Suppressor macrophage treated with lipopolysaccharide for 4 hours (primary cell): ENCODE measurements at regions not wholly inside any gene's neighbourhood (a gene's known extent, or its start where the extent isn't known, plus 50 kb on each side); places are given as distances from the start of the nearest gene placed in this dataset.
A peak's percentile ranks its signal among the peaks of the same experiment; 100 is the strongest.

ENCODE experiments used
- DNase-seq: peaks from one replicate; pipeline ENCODE4 v3.0.0-alpha.2; 2020

- DNase-seq = peak; percentile 31
Observed at GRCh38 chr2:43171789-43172188, 54.6 kb downstream of the ZFP36L2 start.

DNA sequence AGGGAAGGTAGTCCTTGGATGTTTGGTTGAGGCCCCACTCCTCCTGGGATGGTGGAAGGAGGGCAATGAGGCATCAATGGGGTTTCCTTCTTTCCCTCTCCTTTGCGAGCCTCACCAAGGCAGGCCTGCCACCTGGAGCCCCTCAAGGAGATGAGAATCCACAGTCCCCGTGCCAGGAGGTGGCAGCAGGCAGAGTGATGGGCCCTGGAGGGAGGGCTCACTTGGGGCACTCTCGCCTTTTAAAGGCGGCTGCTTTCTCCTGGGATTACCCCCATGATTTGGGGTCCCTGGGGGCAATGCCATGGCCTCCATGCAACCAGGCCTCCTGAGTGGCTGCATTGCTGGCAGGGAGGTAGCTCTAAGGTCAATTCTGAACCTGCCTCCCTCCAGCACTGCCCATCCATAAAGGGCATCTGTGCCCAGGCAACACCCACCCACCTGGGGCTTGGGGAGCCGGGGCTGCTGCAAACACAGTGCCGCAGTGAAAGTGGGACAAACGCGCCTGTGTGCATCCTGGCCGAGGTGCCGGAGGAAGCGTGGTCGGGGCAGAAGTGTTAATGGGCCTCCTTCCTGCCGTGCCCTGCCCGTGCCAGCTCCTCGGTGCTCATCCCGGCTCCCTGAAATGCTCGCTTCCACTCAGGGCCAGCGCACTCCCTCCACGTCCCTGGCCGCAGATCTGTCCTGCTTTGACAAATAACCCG lies 55.9 kb downstream of the ZFP36L2 start:
- no peak for DNase-seq

DNA sequence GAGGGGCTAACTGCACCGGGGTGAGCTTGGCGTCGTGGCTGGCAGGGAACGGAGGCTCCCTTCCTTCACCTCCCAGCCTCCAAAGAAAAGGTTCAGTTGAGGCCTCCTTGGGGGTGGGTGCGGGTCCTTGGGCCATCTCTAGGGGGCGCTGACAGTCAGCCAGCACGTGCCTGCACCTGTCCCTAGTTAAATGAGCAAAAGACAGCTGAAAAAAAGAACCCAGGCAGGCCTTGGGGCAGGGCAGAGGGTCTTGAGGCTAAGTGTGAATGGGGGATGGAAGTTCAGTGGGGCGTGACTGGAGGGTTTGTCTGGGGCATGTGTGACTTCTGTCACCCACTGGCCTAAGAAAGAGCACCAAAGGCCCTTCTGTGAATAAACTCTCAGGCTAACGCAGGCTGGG lies 56.4 kb downstream of the ZFP36L2 start:
- DNase-seq = no peak

- no peak for DNase-seq
Observed at GRCh38 chr2:43169099-43169945, 57.1 kb downstream of the ZFP36L2 start.

- no peak for DNase-seq
Observed at GRCh38 chr2:43168016-43168369, 58.4 kb downstream of the ZFP36L2 start.

DNA sequence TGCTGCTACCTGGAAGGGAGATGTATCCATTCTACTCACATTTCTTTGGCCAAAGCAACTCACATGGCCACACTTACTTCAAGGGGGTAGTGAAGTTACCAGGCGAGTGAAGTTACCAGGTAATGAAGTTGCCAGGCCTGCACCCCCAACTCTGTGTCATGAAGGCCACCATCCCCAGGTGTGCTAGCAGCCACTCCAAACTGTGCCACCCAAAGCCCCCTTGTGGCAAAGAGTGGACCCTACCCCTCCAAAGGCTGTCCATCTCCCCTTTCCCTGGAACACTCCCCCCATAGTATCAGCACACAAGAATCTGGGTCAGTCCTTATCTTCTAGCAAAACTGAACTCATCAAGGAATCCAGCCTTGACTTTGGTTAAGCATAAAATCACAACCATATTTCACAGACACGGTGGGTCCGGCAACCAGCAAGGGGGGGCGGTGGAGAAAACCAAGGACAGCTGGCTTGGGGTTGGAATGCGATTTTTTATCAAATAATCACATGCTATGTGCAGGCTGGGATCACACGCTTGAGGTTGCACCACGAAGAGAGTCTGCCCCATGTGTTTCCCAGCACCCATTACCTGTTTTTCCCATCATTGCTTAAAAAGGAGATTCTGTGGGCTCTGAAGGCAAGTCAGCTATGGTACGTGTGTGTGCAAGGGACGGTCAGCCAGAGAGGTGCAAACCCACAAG lies 60.9 kb downstream of the ZFP36L2 start:
- no peak for DNase-seq

GRCh38 chr2:43164686-43165085 lies 61.7 kb downstream of the ZFP36L2 start:
- no peak for DNase-seq

GRCh38 chr2:43163584-43164270 lies 62.7 kb downstream of the ZFP36L2 start:
- no peak for DNase-seq

GRCh38 chr2:43162511-43162776 lies 64.0 kb downstream of the ZFP36L2 start:
- DNase-seq = no peak

DNA sequence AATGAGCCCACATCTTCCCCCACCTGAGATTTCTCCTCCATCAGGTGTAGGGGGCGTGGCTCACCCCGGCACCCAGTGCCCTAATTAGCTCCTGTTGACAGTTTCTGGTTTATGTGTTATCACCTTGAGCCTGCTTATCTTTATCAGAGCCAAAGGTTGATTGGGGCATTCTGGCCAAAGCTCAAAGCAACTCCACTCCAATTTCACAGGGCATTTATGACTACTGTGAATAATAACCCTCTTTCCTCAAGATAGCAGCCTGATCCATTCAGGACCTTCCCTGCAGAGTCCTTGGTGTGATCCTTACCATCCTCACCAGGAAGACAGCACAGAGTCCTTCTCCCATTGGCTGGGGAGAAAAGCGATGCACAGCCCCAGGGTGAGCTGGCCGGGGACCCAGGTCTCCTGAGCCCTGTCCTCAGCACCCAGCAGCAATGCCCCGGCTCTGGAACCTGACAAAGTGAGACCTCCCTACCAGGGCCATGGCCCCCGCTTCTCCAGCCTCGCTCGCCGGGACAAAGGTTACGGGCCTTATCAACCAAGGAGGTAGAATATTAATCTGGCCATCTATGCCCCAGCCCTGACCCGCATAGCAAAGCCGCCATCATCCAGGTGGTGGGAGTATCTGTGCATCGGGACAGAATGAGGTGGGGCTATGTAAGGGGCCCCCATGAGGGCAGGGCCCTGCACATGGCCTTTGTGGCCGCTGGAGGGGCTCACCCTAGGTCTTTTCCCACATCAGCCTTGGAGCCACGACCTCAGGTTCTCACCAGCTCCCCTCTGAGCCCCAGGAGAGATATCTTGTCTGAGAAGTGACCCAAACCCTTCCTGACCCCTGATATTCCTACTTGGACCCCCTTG lies 64.5 kb downstream of the ZFP36L2 start:
- DNase-seq = no peak

DNA sequence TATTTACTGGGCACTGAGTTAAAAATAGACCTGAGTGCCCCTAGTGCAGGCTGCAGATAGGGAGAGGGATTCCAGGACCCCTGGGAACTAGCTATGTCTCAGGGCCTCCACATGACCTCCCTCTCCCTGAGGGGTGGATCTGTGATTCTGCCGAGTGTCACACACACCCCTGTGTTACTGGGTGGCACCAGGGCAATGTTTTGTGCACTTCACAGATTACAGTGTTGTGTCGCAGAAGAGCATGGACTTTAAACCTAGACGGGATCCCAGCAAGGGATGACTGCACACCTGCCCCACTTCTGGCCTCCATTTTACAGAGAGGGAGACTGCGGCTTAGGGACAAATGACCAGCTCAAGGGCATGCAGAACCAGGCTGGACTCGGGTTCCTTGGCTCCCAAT lies 65.6 kb downstream of the ZFP36L2 start:
- no peak for DNase-seq

- DNase-seq = no peak
Observed at GRCh38 chr2:43159797-43160196, 66.6 kb downstream of the ZFP36L2 start.

DNA sequence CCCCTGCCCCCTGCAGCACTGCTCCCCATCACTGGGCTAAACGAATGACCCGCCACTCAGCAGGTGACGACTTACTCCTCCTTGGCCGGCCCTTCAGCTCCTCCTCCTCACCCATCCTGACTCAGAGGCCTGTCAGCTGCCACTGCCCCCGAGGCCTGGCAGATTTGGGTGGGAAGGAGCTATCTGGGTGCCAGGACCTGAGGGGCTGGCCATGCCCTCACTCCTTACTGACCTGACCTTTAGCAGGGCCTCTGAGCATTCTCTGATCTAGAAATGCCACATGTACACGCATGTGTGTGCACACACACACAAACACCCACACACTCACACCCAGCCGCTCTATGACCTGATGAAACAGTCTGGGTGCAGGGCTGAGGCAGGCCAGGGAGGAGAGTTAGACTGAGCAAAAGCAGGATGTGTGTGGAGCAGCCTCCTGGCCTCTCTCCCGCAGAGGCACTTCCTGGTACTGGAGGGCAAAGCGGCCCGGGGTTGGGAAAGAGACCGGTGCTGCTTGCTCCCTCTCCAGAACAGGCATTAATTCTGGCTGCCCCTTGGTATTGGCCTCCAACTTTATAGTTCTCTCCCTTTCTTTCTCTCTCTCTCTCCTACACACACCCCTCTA lies 68.0 kb downstream of the ZFP36L2 start:
- DNase-seq = peak; percentile 77

- DNase-seq = peak; percentile 84
Observed at GRCh38 chr2:43157506-43158246, 68.7 kb downstream of the ZFP36L2 start.

- DNase-seq = no peak
Observed at GRCh38 chr2:43155851-43156411, 70.5 kb downstream of the ZFP36L2 start.

- DNase-seq = no peak
Observed at GRCh38 chr2:43154685-43155084, 71.7 kb downstream of the ZFP36L2 start.

DNA sequence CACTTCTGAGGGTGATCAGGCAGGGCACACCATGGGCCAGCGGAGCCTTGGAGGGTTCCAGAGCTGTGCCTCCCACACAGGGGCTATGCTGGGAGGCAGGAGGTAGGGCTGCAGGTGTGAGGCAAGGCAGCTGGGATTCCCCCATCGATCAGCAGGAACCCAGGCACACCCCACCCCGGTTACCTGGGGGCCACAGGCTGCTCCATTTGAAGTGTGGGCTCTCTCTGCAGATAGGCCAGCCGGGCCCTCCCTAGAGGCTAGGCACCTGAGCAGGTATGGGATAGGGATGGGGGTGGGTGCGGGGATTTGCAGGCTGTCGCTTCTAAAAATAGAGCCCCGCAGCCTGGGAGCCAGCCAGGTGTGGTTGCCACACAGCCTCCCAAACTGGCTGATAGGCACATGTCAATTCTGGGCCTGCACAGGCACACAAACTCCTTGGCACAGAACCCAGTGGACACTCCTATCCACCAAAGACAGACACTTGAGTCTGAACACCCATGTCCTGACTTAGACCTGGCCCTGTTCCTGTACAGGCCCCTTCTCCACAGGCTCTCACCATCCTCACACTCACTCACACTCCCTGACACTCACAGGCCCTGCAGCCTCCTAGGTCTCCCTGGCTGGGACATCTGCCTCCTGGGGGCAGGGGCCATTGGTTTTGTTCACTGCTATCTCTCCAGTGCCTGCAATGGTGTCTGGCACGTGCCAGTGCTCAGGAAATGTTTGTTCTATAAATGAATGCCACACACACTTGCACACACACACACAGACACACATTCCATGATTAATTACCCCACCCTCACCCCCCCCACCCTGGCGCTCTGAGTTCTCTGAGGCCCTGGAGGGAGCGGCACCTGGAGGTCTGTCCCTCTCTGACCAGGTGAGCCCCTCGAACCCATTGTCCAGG lies 73.4 kb downstream of the ZFP36L2 start:
- DNase-seq = no peak

DNA sequence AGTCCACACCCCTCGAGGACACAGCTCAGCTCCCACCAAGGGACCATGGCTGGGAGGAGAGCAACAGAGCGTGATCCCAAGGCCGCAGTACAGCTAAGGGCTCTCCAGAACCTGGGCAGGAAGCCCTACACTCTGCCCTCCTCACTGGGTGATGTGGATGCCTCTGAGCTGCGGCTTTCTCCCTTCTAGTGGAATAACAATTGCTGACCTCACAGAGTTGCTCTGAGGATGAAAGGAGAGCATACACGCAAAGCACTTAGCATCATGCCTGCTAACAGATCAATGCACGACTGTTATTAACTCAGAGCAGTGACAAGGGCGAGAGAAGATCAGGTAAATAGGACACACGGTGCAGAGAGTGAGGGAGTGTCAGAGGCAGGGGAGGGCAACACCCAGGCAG lies 74.2 kb downstream of the ZFP36L2 start:
- DNase-seq = no peak

- DNase-seq = no peak
Observed at GRCh38 chr2:43149482-43150107, 76.8 kb downstream of the ZFP36L2 start.
